HepG2 (cell line): ENCODE measurements at regions not wholly inside any gene's neighbourhood (a gene's known extent, or its start where the extent isn't known, plus 50 kb on each side); places are given as distances from the start of the nearest gene placed in this dataset.
A peak's percentile ranks its signal among the peaks of the same experiment; 100 is the strongest.

ENCODE experiments used
- ETV5 ChIP-seq: IDR thresholded peaks from 2 replicates; pipeline ENCODE4 v1.6.1; 2018; ENCODE audit warnings: missing biosample characterization, missing genetic modification reagents, inconsistent platforms, borderline replicate concordance
- FOSL1 ChIP-seq: sonication (generic); formaldehyde crosslinking; IDR thresholded peaks from 2 replicates; pipeline ENCODE4 v1.9.0; 2021; ENCODE audit warnings: missing genetic modification reagents, borderline replicate concordance
- FOXK1 ChIP-seq: sonication (generic); formaldehyde crosslinking; IDR thresholded peaks from 2 replicates; pipeline ENCODE4 v1.4.0; 2020; ENCODE audit warnings: low read depth, missing genetic modification reagents, borderline replicate concordance
- GFI1 ChIP-seq: sonication (generic); formaldehyde crosslinking; IDR thresholded peaks from 2 replicates; pipeline ENCODE4 v1.5.0; 2020; ENCODE audit warnings: missing genetic modification reagents, mild to moderate bottlenecking, borderline replicate concordance
- JARID2 ChIP-seq: sonication (generic); formaldehyde crosslinking; IDR thresholded peaks from 2 replicates; pipeline ENCODE4 v1.8.1; 2023; ENCODE audit warnings: missing genetic modification reagents, inconsistent platforms; ENCODE audit not compliant: insufficient replicate concordance
- MEIS1 ChIP-seq: sonication (generic); formaldehyde crosslinking; IDR thresholded peaks from 2 replicates; pipeline ENCODE4 v1.9.0; 2021; ENCODE audit warnings: mild to moderate bottlenecking, missing genetic modification reagents, moderate library complexity, borderline replicate concordance
- MZF1 ChIP-seq: sonication (generic); formaldehyde crosslinking; IDR thresholded peaks from 2 replicates; pipeline ENCODE4 v1.8.1; 2023; ENCODE audit warnings: mild to moderate bottlenecking, missing genetic modification reagents, borderline replicate concordance
- NFE2L1 ChIP-seq: sonication (generic); formaldehyde crosslinking; IDR thresholded peaks from 2 replicates; pipeline ENCODE4 v1.4.0; 2020; ENCODE audit warnings: missing genetic modification reagents, mild to moderate bottlenecking, borderline replicate concordance
- PAX8 ChIP-seq: sonication (generic); formaldehyde crosslinking; IDR thresholded peaks from 2 replicates; pipeline ENCODE4 v1.8.0; 2022; ENCODE audit warnings: mild to moderate bottlenecking, missing genetic modification reagents, borderline replicate concordance
- PITX1 ChIP-seq: sonication (generic); formaldehyde crosslinking; IDR thresholded peaks from 2 replicates; pipeline ENCODE4 v1.5.1; 2020; ENCODE audit warnings: mild to moderate bottlenecking, missing genetic modification reagents
- SRSF9 ChIP-seq: fragments of 200-400 bp; formaldehyde crosslinking; IDR thresholded peaks from 2 replicates; pipeline ENCODE4 v1.6.1; 2018; ENCODE audit warnings: borderline replicate concordance, mild to moderate bottlenecking, low read depth, low read length; ENCODE audit not compliant: insufficient read depth, poor library complexity, severe bottlenecking
- TSC22D2 ChIP-seq: sonication (generic); formaldehyde crosslinking; IDR thresholded peaks from 2 replicates; pipeline ENCODE4 v1.5.1; 2020; ENCODE audit warnings: missing genetic modification reagents, mild to moderate bottlenecking, borderline replicate concordance
- YEATS4 ChIP-seq: sonication (generic); formaldehyde crosslinking; IDR thresholded peaks from 2 replicates; pipeline ENCODE4 v1.4.0; 2020; ENCODE audit warnings: missing genetic modification reagents, borderline replicate concordance
- ZNF296 ChIP-seq: sonication (generic); formaldehyde crosslinking; conservative IDR thresholded peaks from 2 replicates; pipeline ENCODE4 v1.5.0; 2020; ENCODE audit warnings: mild to moderate bottlenecking, missing genetic modification reagents
- ZNF501 ChIP-seq: sonication (generic); formaldehyde crosslinking; IDR thresholded peaks from 2 replicates; pipeline ENCODE4 v1.5.1; 2020; ENCODE audit warnings: mild to moderate bottlenecking, moderate library complexity, missing genetic modification reagents
- ZNF605 ChIP-seq: sonication (generic); formaldehyde crosslinking; IDR thresholded peaks from 2 replicates; pipeline ENCODE4 v1.8.0; 2022; ENCODE audit warnings: mild to moderate bottlenecking, missing genetic modification reagents
- ZNF850 ChIP-seq: sonication (generic); formaldehyde crosslinking; conservative IDR thresholded peaks from 2 replicates; pipeline ENCODE4 v1.9.0; 2021; ENCODE audit warnings: mild to moderate bottlenecking, missing genetic modification reagents
- TF ChIP-seq, protein P1 (sequence below): conservative IDR thresholded peaks from 2 replicates; pipeline ENCODE4 v1.6.1; 2018; ENCODE audit warnings: missing genetic modification reagents
- TF ChIP-seq, protein P2 (sequence below): IDR thresholded peaks from 2 replicates; pipeline ENCODE4 v1.6.1; 2016; ENCODE audit warnings: low read depth, missing genetic modification reagents, missing compliant biosample characterization
- TF ChIP-seq, protein P3 (sequence below): sonication (generic); formaldehyde crosslinking; IDR thresholded peaks from 2 replicates; pipeline ENCODE4 v1.5.0; 2020; ENCODE audit warnings: missing genetic modification reagents
- TF ChIP-seq, protein P4 (sequence below): sonication (generic); formaldehyde crosslinking; IDR thresholded peaks from 2 replicates; pipeline ENCODE4 v1.5.0; 2020; ENCODE audit warnings: missing genetic modification reagents

DNA sequence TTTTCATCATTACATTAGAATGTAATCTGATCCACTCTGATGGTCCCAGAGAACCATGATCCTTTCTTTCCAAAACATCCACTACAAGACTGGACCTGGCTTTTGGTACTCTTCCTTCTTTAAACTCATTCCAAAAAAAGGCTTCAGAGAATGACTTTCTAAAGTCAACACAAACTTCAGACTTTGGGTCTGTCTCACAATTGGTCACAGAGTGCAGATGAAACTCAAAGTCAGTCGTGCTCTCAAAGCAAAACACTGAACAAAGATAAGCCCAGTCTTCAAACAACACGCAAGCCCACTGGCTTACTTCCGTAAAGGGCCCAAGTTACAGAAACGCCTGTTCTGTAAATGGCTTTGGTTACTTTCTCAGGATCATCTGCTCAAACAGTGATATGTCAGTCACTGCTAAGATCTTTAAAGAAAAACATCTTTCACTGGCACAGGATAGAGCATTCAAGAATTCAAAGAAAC, 250.9 kb upstream of the MKLN1 start (continued):
- TF ChIP-seq, protein P1, sequence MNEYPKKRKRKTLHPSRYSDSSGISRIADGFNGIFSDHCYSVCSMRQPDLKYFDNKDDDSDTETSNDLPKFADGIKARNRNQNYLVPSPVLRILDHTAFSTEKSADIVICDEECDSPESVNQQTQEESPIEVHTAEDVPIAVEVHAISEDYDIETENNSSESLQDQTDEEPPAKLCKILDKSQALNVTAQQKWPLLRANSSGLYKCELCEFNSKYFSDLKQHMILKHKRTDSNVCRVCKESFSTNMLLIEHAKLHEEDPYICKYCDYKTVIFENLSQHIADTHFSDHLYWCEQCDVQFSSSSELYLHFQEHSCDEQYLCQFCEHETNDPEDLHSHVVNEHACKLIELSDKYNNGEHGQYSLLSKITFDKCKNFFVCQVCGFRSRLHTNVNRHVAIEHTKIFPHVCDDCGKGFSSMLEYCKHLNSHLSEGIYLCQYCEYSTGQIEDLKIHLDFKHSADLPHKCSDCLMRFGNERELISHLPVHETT (CRISPR knock-in tag) = no peak
- TF ChIP-seq, protein P2, sequence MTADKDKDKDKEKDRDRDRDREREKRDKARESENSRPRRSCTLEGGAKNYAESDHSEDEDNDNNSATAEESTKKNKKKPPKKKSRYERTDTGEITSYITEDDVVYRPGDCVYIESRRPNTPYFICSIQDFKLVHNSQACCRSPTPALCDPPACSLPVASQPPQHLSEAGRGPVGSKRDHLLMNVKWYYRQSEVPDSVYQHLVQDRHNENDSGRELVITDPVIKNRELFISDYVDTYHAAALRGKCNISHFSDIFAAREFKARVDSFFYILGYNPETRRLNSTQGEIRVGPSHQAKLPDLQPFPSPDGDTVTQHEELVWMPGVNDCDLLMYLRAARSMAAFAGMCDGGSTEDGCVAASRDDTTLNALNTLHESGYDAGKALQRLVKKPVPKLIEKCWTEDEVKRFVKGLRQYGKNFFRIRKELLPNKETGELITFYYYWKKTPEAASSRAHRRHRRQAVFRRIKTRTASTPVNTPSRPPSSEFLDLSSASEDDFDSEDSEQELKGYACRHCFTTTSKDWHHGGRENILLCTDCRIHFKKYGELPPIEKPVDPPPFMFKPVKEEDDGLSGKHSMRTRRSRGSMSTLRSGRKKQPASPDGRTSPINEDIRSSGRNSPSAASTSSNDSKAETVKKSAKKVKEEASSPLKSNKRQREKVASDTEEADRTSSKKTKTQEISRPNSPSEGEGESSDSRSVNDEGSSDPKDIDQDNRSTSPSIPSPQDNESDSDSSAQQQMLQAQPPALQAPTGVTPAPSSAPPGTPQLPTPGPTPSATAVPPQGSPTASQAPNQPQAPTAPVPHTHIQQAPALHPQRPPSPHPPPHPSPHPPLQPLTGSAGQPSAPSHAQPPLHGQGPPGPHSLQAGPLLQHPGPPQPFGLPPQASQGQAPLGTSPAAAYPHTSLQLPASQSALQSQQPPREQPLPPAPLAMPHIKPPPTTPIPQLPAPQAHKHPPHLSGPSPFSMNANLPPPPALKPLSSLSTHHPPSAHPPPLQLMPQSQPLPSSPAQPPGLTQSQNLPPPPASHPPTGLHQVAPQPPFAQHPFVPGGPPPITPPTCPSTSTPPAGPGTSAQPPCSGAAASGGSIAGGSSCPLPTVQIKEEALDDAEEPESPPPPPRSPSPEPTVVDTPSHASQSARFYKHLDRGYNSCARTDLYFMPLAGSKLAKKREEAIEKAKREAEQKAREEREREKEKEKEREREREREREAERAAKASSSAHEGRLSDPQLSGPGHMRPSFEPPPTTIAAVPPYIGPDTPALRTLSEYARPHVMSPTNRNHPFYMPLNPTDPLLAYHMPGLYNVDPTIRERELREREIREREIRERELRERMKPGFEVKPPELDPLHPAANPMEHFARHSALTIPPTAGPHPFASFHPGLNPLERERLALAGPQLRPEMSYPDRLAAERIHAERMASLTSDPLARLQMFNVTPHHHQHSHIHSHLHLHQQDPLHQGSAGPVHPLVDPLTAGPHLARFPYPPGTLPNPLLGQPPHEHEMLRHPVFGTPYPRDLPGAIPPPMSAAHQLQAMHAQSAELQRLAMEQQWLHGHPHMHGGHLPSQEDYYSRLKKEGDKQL (CRISPR knock-in tag) = 0 out of 2 replicates have a peak, but pooled peaks have one; percentile 56
- TF ChIP-seq GFI1 (CRISPR knock-in tag) = peak; percentile 88
- peak; percentile 61; the same call in 1 of the 2 replicates for TF ChIP-seq YEATS4 (CRISPR knock-in tag)
- TF ChIP-seq PITX1 = peak; percentile 93
- peak; percentile 62; the same call in 1 of the 2 replicates for TF ChIP-seq FOXK1
- TF ChIP-seq SRSF9 = no peak
- TF ChIP-seq ZNF296 (CRISPR knock-in tag) = no peak
- no peak for TF ChIP-seq MZF1 (CRISPR knock-in tag)
- no peak for TF ChIP-seq PAX8
- TF ChIP-seq ETV5 (CRISPR knock-in tag) = peak; percentile 95
- TF ChIP-seq TSC22D2 (CRISPR knock-in tag) = no peak
- TF ChIP-seq NFE2L1 (CRISPR knock-in tag) = no peak
- no peak for TF ChIP-seq ZNF501 (CRISPR knock-in tag)
- TF ChIP-seq JARID2 (CRISPR knock-in tag) = no peak
- TF ChIP-seq FOSL1 (CRISPR knock-in tag) = peak; percentile 11; the same call in 1 of the 2 replicates
- TF ChIP-seq, protein P3, sequence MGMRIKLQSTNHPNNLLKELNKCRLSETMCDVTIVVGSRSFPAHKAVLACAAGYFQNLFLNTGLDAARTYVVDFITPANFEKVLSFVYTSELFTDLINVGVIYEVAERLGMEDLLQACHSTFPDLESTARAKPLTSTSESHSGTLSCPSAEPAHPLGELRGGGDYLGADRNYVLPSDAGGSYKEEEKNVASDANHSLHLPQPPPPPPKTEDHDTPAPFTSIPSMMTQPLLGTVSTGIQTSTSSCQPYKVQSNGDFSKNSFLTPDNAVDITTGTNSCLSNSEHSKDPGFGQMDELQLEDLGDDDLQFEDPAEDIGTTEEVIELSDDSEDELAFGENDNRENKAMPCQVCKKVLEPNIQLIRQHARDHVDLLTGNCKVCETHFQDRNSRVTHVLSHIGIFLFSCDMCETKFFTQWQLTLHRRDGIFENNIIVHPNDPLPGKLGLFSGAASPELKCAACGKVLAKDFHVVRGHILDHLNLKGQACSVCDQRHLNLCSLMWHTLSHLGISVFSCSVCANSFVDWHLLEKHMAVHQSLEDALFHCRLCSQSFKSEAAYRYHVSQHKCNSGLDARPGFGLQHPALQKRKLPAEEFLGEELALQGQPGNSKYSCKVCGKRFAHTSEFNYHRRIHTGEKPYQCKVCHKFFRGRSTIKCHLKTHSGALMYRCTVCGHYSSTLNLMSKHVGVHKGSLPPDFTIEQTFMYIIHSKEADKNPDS (CRISPR knock-in tag) = no peak
- no peak for TF ChIP-seq ZNF850 (CRISPR knock-in tag)
- TF ChIP-seq, protein P4, sequence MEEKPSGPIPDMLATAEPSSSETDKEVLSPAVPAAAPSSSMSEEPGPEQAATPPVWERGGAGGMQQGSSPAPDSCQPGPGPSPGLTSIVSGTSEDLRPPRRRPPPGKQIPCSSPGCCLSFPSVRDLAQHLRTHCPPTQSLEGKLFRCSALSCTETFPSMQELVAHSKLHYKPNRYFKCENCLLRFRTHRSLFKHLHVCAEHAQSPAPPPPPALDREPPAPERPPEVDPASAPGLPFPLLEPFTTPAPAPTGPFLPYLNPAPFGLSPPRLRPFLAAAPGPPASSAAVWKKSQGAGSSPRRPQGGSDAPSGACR = no peak
- TF ChIP-seq ZNF605 (CRISPR knock-in tag) = no peak
- TF ChIP-seq MEIS1 (CRISPR knock-in tag) = peak; percentile 71; the same call in 1 of the 2 replicates
